DOHH2 (cell line): ENCODE measurements at regions not wholly inside any gene's neighbourhood (a gene's known extent, or its start where the extent isn't known, plus 50 kb on each side); places are given as distances from the start of the nearest gene placed in this dataset.

Experiments used
- CTCF ChIP-seq: fragments of 200-600 bp; sonication (generic); IDR thresholded peaks from one replicate; pipeline ENCODE4 v1.5.1; 2014; ENCODE audit warnings: antibody characterized with exemption, mild to moderate bottlenecking, low read depth, low read length; ENCODE audit not compliant: poor library complexity, severe bottlenecking
- EZH2phosphoT487 ChIP-seq: fragments of 200-600 bp; sonication (generic); IDR thresholded peaks from 2 replicates; pipeline ENCODE4 v1.6.1; 2017; ENCODE audit warnings: borderline replicate concordance, mild to moderate bottlenecking, antibody characterized with exemption, low read length, moderate library complexity, mixed read lengths

GRCh38 chr7:142563470-142563869 is 185.8 kb upstream of the PRSS1 start:
- TF ChIP-seq CTCF = no peak
- no peak for TF ChIP-seq EZH2phosphoT487
